HG02884 (cell line): ENCODE measurements at regions not wholly inside any gene's neighbourhood (a gene's known extent, or its start where the extent isn't known, plus 50 kb on each side); places are given as distances from the start of the nearest gene placed in this dataset.

Experiments used
- ATAC-seq: cut with Tn5 transposase; IDR thresholded peaks from one replicate; pipeline ENCODE4 v1.9.1; 2021; ENCODE audit warnings: mild to moderate bottlenecking, moderate library complexity; ENCODE audit not compliant: unreplicated experiment

DNA sequence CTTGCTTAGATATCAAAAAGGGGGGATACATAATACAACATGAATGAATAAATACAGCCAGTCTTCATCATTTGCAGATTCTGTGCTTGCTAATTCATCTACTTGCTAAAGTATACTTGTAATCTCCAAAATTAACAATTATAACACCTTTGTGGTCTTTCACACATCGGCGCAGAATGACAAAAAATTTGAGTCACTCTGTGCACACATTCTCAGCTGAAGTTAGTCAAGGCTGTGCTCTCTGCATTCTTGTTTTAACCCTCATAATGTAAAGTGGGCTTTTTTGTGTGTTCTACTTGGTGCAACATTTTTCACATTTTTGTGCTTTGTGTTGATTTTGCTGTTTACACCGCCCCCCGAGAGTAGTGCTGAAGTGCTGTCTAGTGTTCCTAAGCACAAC lies 65.8 kb upstream of the GPRIN3 start:
- no peak for ATAC-seq

GRCh38 chr4:89371614-89372013 lies 64.0 kb upstream of the GPRIN3 start:
- ATAC-seq = no peak

- no peak for ATAC-seq
Measured at GRCh38 chr4:89369581-89369980, 62.0 kb upstream of the GPRIN3 start.

- no peak for ATAC-seq
Measured at GRCh38 chr4:89368861-89369260, 61.3 kb upstream of the GPRIN3 start.

- no peak for ATAC-seq
Measured at GRCh38 chr4:89365776-89366175, 58.2 kb upstream of the GPRIN3 start.

DNA sequence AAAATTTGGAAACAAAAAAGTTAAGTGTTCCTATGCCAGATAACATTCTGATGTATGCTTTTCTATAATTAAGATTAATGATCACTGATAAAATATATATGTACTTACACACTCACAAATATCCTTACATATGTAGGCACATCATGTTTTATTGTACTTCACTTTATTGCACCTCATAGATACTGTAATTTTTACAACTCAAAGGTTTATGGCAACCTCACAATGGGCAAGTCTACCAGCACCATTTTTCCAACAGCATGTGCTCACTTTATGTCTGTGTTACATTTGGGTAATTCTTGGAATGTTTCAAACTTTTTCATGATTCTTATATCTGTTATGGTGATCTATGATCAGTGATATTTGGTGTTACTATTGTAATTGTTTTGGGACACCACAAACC lies 57.8 kb upstream of the GPRIN3 start:
- ATAC-seq = no peak

- no peak for ATAC-seq
Measured at GRCh38 chr4:89364541-89364940, 56.9 kb upstream of the GPRIN3 start.

GRCh38 chr4:89363786-89364185 lies 56.2 kb upstream of the GPRIN3 start:
- ATAC-seq = no peak

- ATAC-seq = no peak
Measured at GRCh38 chr4:89358935-89359638, 51.5 kb upstream of the GPRIN3 start.

- no peak for ATAC-seq
Measured at GRCh38 chr4:89357787-89358186, 50.2 kb upstream of the GPRIN3 start.
